NB4 (cell line): ENCODE measurements at regions not wholly inside any gene's neighbourhood (a gene's known extent, or its start where the extent isn't known, plus 50 kb on each side); places are given as distances from the start of the nearest gene placed in this dataset.

Experiments
- CTCF ChIP-seq: IDR thresholded peaks from one replicate; pipeline ENCODE4 v1.5.1; 2012; ENCODE audit warnings: low read depth, low read length
- MAX ChIP-seq: IDR thresholded peaks from 2 replicates; pipeline ENCODE4 v1.6.1; 2011; ENCODE audit warnings: low read depth, low read length
- MYC ChIP-seq: IDR thresholded peaks from 2 replicates; pipeline ENCODE4 v1.6.1; 2011; ENCODE audit warnings: low read depth, low read length
- POLR2A ChIP-seq: IDR thresholded peaks from 2 replicates; pipeline ENCODE4 v1.6.1; 2011; ENCODE audit warnings: mild to moderate bottlenecking; ENCODE audit not compliant: insufficient read length; ENCODE audit errors: extremely low read depth

GRCh38 chr10:125362950-125363349, 202.6 kb upstream of the CTBP2 start:
- TF ChIP-seq CTCF (no peak), POLR2A (no peak), MAX (no peak), MYC (no peak)
